Ishikawa (cell line): ENCODE measurements at regions not wholly inside any gene's neighbourhood (a gene's known extent, or its start where the extent isn't known, plus 50 kb on each side); places are given as distances from the start of the nearest gene placed in this dataset.

Experiments used
- CEBPB ChIP-seq: IDR thresholded peaks from 2 replicates; pipeline ENCODE4 v1.6.1; 2012
- CREB1 ChIP-seq: IDR thresholded peaks from 2 replicates; pipeline ENCODE4 v1.6.1; 2012; ENCODE audit warnings: low read depth
- EGR1 ChIP-seq: IDR thresholded peaks from 2 replicates; pipeline ENCODE4 v1.6.1; 2012
- FOXM1 ChIP-seq: IDR thresholded peaks from 2 replicates; pipeline ENCODE4 v1.6.1; 2012; ENCODE audit warnings: low read depth, borderline replicate concordance
- RAD21 ChIP-seq: IDR thresholded peaks from 2 replicates; pipeline ENCODE4 v1.6.1; 2012; ENCODE audit warnings: low read depth
- REST ChIP-seq: IDR thresholded peaks from 2 replicates; pipeline ENCODE4 v1.6.1; 2012; ENCODE audit warnings: low read depth, mild to moderate bottlenecking

GRCh38 chr6:47132724-47133123, 90.6 kb upstream of the ADGRF1 start:
- no peak for TF ChIP-seq CREB1
- TF ChIP-seq RAD21, result no peak
- TF ChIP-seq REST, result no peak
- TF ChIP-seq CEBPB, result no peak
- no peak for TF ChIP-seq EGR1
- 0 out of 2 replicates have a peak, but pooled peaks have one; percentile 28 for TF ChIP-seq FOXM1
